Upper lobe of left lung (tissue), 6 donors: ENCODE measurements at regions not wholly inside any gene's neighbourhood (a gene's known extent, or its start where the extent isn't known, plus 50 kb on each side); places are given as distances from the start of the nearest gene placed in this dataset.

Experiments
- ATAC-seq, 2 donors: fragments of 200-7000 bp; cut with Tn5 transposase; one replicate each; pipeline ENCODE4 v1.9.1; 2022; ENCODE audit warnings: mild to moderate bottlenecking in 2 of 2, moderate library complexity in 2 of 2; ENCODE audit not compliant: low FRiP score in 2 of 2
- DNase-seq, 2 donors: peaks; one replicate each; pipeline ENCODE4 v3.0.0-alpha.2; 2019 to 2020
- H3K27ac ChIP-seq, 4 donors: fragments of 200-600 bp; sonication (generic); one replicate each; pipeline ENCODE4 v1.5.1; 2016 to 2019
- H3K27me3 ChIP-seq, 4 donors: fragments of 200-600 bp; sonication (generic); one replicate each; pipeline ENCODE4 v1.5.1; 2017 to 2019
- H3K36me3 ChIP-seq, 4 donors: fragments of 200-600 bp; sonication (generic); one replicate each; pipeline ENCODE4 v1.5.1; 2016 to 2019
- H3K4me1 ChIP-seq, 4 donors: fragments of 200-600 bp; sonication (generic); one replicate each; pipeline ENCODE4 v1.5.1; 2018 to 2019
- H3K4me3 ChIP-seq, 4 donors: fragments of 200-600 bp; sonication (generic); one replicate each; pipeline ENCODE4 v1.5.1; 2017 to 2019; ENCODE audit warnings: mild to moderate bottlenecking in 2 of 4, moderate library complexity in 1 of 4
- H3K9me3 ChIP-seq, 4 donors: fragments of 200-600 bp; sonication (generic); one replicate each; pipeline ENCODE4 v1.5.1; 2018 to 2019
- EP300 ChIP-seq, 4 donors: sonication (generic); formaldehyde crosslinking; IDR thresholded peaks; one replicate each; pipeline ENCODE4 v1.5.1; 2017; ENCODE audit warnings: antibody characterized with exemption in 4 of 4, control low read depth in 2 of 4
- POLR2A ChIP-seq, 4 donors: fragments of 450-650 bp; IDR thresholded peaks; one replicate each; pipeline ENCODE4 v1.5.1; 2016 to 2017; ENCODE audit warnings: antibody characterized with exemption in 4 of 4, mild to moderate bottlenecking in 2 of 4
- POLR2AphosphoS5 ChIP-seq, 2 donors: sonication (generic); formaldehyde crosslinking; IDR thresholded peaks; one replicate each; pipeline ENCODE4 v1.5.1; 2017; ENCODE audit warnings: antibody characterized with exemption in 2 of 2
- WGBS, 2 donors: methylation state at CpG; one replicate each; pipeline ENCODE4 v1.1.5; 2017 to 2018; 5-methylcytosine and 5-hydroxymethylcytosine counted together
- TF ChIP-seq, protein P1 (sequence below), 6 experiments: fragments of 450-650 bp in 4 of 6; fragments of 200-600 bp in 2 of 6; sonication (generic) in 2 of 6; IDR thresholded peaks; one replicate each; pipeline ENCODE4 v1.5.1; 2016 to 2019; ENCODE audit warnings: antibody characterized with exemption in 6 of 6
- donor health status: DM: no; HTN: no; CAD: no; lungs with moderate emphysema.
- donor health status: DM: no; HTN: yes; CAD: no; lungs with severe emphysema.

DNA sequence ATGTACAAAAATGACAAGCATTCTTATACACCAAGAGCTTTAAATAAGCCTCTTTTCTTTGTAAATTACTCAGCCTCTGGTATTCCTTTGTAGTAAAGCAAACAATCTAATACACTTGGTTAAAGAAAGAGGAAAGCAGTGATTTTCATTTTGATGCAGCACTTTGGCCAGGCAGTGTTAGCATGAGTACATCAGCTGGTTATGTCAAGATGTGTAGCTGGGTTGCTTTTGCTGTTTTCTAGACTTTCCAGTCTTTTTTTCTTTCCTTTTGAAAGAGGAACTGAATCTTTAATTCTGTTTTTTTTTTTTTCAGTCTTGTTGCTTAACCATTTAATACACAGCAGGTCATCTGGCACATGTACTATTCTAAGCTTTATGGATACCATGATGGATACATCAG is 167.1 kb upstream of the AADAT start:
- no peaks in the 10 kb centered on the region for H3K36me3 ChIP-seq
- DNase-seq, result no peak

DNA sequence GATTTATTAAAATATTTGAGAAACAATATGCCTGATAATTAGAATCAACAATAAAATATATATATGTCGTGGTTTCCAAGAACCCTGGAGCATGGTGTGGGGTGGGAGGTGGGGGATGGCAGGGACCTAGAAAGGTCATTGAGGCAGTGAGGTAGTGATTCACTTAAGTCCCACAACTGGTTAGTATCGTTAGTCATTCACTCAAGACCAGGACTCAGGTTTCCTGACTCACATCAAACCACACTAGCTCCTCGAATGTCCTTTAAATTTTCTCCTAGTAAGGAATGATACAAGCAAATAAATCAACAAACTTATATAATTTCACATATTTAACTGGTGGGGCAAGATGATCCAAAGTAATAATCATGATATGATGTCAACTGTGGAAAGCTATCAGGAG is 158.8 kb upstream of the AADAT start:
- ATAC-seq (no peak), DNase-seq (no peak)
- no peak overlapping the region for H3K27ac ChIP-seq
- H3K36me3 ChIP-seq, result no peaks in the 10 kb centered on the region
- WGBS, 2 donors, result 85 to 90% methylated on average over 3 of the region's 3 CpGs
- no peak for TF ChIP-seq POLR2AphosphoS5 (IDR thresholded peaks at IDR 0.05)
- no peak for TF ChIP-seq EP300 (IDR thresholded peaks at IDR 0.05)
- TF ChIP-seq POLR2A (IDR thresholded peaks at IDR 0.05), result no peak
- TF ChIP-seq, protein P1, sequence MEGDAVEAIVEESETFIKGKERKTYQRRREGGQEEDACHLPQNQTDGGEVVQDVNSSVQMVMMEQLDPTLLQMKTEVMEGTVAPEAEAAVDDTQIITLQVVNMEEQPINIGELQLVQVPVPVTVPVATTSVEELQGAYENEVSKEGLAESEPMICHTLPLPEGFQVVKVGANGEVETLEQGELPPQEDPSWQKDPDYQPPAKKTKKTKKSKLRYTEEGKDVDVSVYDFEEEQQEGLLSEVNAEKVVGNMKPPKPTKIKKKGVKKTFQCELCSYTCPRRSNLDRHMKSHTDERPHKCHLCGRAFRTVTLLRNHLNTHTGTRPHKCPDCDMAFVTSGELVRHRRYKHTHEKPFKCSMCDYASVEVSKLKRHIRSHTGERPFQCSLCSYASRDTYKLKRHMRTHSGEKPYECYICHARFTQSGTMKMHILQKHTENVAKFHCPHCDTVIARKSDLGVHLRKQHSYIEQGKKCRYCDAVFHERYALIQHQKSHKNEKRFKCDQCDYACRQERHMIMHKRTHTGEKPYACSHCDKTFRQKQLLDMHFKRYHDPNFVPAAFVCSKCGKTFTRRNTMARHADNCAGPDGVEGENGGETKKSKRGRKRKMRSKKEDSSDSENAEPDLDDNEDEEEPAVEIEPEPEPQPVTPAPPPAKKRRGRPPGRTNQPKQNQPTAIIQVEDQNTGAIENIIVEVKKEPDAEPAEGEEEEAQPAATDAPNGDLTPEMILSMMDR (IDR thresholded peaks at IDR 0.05), result no peak
- H3K27me3 ChIP-seq, result no peaks in the 10 kb centered on the region
- H3K9me3 ChIP-seq, result no peaks in the 10 kb centered on the region
- H3K4me3 ChIP-seq, result no peak overlapping the region
- no peaks in the 10 kb centered on the region for H3K4me1 ChIP-seq

More for the DNA sequence above, 167.1 kb upstream of the AADAT start:
- Histone ChIP-seq H3K27ac (no peak overlapping the region), H3K4me3 (no peak overlapping the region), H3K4me1 (no peaks in the 10 kb centered on the region), H3K27me3 (no peaks in the 10 kb centered on the region), H3K9me3 (no peaks in the 10 kb centered on the region)
- no peak for ATAC-seq
- TF ChIP-seq POLR2AphosphoS5 (IDR thresholded peaks at IDR 0.05), result no peak
- TF ChIP-seq EP300 (IDR thresholded peaks at IDR 0.05), result no peak
- TF ChIP-seq, protein P1 (IDR thresholded peaks at IDR 0.05), result no peak

DNA sequence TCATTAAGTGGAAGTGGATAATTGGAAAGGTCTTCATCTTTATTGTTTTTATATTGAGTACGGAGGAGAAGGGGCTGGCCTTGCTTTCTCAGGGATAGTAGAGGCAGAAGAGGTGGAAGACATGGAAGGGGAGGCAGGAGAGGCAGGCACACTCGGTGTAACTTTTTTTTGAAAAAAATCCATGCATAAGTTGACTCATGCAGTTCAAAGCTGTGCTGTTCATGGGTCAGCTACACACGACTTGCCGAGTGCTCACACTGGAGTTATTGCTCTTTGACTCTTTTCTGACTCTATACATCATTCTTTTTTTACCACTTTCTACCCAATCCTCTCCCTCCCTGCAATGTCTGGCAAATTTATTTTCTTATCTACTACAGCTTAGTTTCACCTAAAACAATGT is 158.3 kb upstream of the AADAT start:
- H3K27ac ChIP-seq, result no peak overlapping the region
- WGBS, 2 donors, result 63 to 65% methylated on average over 4 of the region's 4 CpGs
- no peaks in the 10 kb centered on the region for H3K9me3 ChIP-seq
- H3K4me1 ChIP-seq, result no peaks in the 10 kb centered on the region
- no peak overlapping the region for H3K4me3 ChIP-seq
- ATAC-seq (no peak), DNase-seq (no peak)
- H3K27me3 ChIP-seq, result no peaks in the 10 kb centered on the region
- TF ChIP-seq POLR2A (IDR thresholded peaks at IDR 0.05), result no peak
- TF ChIP-seq EP300 (IDR thresholded peaks at IDR 0.05), result no peak
- no peak for TF ChIP-seq POLR2AphosphoS5 (IDR thresholded peaks at IDR 0.05)
- TF ChIP-seq, protein P1 (IDR thresholded peaks at IDR 0.05), result no peak
- H3K36me3 ChIP-seq, result no peaks in the 10 kb centered on the region

DNA sequence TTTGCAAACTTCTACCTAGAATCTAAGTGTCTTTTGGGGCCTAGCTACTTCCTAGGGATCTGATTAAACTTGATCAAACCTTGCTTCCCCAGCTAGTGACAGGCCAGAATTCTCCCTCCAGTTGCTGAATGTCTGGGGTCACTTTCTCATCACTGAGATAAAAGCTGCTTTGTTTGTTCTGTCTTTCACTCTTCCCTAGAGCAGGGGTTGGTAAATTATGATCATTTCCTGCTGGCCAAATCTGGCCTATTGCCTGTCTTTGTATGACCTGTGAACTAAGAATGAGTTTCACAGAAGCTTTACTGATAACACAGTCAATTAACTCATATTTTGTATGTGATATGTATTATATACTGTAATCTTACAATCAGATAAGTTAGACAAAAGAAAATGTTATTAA is 157.8 kb upstream of the AADAT start:
- no peak for ATAC-seq
- Histone ChIP-seq H3K36me3 (no peaks in the 10 kb centered on the region), H3K9me3 (no peaks in the 10 kb centered on the region), H3K27me3 (no peaks in the 10 kb centered on the region), H3K4me1 (no peaks in the 10 kb centered on the region), H3K27ac (no peak overlapping the region), H3K4me3 (no peak overlapping the region)
- no peak for TF ChIP-seq EP300 (IDR thresholded peaks at IDR 0.05)
- TF ChIP-seq POLR2AphosphoS5 (IDR thresholded peaks at IDR 0.05), result no peak
- TF ChIP-seq POLR2A (IDR thresholded peaks at IDR 0.05), result no peak
- TF ChIP-seq, protein P1 (IDR thresholded peaks at IDR 0.05), result no peak
- DNase-seq, result no peak

DNA sequence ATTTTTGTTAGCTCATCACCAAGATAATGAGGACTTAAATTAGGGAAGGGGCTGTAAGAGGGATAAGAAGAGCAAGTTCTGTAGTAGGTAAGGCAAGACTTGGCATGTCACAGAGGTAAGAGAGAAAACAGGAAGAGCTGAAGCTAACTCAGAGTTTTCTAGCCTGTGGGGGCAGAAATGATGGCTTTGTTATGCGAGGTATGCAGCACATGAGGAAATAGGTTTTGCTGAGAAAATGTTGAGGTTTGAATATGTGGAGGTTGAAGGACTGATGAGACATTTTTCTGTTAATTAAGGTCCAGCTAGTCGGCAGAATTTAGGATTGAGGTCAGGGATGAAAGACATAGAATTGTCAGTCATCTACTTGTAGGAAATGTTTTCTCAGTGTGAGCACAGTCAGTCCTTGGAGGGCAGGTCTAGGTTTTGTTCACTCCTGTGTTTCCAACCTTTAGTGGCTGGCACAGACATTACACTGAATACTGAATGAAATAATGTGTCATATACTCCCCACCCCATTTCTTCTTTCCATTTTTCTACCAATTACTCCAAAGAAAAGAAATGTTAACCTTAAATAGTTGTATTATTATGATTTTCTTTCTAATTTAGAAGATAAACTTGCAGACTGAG is 154.0 kb upstream of the AADAT start:
- no peak for TF ChIP-seq EP300 (IDR thresholded peaks at IDR 0.05)
- no peaks in the 10 kb centered on the region for H3K9me3 ChIP-seq
- H3K27ac ChIP-seq, result no peak overlapping the region
- H3K27me3 ChIP-seq, result no peaks in the 10 kb centered on the region
- no peaks in the 10 kb centered on the region for H3K36me3 ChIP-seq
- no peak overlapping the region for H3K4me3 ChIP-seq
- H3K4me1 ChIP-seq, result no peaks in the 10 kb centered on the region
- 51 to 59% methylated on average over 2 of the region's 2 CpGs for WGBS, 2 donors
- DNase-seq, result no peak
- ATAC-seq, result no peak
